Umbilical cord (tissue), 1 donor: ENCODE measurements at regions not wholly inside any gene's neighbourhood (a gene's known extent, or its start where the extent isn't known, plus 50 kb on each side); places are given as distances from the start of the nearest gene placed in this dataset.
A peak's percentile ranks its signal among the peaks of the same experiment; 100 is the strongest.
"Not testable (repeated sequence)": the region's sequence is repeated elsewhere in the genome, so short reads cannot be mapped to it uniquely, and the experiment has no call there.

Source experiments
- DNase-seq: peaks from one replicate; pipeline ENCODE4 v3.0.0-alpha.2; 2015; ENCODE audit warnings: low spot score

DNA sequence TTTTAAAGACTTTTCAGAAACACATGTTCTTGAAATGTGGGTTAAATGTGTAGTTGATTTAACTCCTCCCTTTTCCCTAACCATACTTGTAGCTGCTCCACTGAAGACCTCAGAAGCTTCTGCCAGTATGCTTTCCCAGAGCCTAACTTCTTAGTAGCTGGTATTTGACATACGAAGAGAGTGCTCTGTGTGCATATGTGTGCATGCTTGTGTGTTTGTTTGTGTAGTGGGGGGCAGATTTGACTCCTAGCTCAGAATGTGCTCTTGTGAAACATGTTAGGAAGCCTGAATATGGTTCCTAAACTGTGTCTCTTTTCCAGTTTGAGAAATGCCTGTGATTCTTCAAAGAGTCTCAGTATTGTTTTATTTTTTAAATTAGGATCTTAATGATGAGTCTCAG is 420.4 kb downstream of the PCNX1 start:
- no peak for DNase-seq

DNA sequence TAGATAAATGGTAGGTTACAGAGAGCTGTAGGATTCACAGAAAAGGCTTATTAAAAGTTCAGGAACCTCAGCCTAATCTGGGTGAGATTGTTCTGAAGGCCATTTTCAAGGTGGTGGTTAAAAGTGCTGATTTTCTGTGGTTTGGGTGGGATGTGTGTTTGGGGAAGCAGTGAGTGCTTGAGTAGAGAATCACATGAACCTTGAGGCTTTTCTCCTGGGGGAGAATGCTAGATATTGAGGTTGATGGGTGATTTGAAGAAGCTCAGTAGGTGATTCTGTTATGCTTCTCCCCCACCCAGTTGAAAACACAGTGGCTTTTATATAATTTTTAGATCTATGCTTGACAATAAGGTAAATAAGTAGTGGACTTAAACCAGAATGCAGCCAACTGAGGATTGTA is 420.9 kb downstream of the PCNX1 start:
- no peak for DNase-seq

DNA sequence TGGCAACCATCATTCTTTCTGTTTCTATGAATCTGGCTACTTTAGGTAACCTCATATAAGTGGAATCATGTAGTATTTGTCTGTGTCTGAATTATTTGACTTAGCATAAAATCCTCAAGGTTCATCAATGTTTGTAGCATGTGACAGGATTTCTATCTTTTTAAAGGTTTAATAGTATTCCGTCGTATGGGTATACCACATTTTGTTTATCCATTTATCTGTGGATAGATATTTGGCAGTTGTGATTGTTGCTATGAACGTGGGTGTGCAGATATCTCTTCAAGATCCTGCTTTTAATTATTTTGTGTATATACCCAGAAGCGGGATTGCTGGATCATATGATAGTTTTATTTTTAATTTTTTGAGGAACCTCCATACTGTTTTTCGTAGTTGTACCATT is 421.7 kb downstream of the PCNX1 start:
- no peak for DNase-seq

DNA sequence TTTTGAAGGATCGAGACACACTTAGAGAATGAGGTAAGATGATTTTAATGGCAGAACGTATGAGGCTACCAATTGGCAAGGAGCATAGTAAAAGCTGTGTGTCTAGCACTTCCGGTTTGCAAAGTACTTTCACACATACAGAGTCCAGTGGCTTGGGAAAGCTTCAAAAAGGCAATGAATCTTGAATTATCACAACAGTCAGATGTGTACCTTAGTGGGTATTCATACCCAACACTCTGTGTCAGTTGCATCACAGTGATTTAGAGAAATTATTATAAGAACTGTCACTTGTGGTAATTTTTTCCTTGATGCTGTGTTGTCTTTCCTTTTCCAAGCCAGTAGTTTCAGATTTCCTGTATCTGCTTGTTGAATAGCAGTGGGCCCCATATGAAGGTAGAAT is 424.1 kb downstream of the PCNX1 start:
- no peak for DNase-seq

DNA sequence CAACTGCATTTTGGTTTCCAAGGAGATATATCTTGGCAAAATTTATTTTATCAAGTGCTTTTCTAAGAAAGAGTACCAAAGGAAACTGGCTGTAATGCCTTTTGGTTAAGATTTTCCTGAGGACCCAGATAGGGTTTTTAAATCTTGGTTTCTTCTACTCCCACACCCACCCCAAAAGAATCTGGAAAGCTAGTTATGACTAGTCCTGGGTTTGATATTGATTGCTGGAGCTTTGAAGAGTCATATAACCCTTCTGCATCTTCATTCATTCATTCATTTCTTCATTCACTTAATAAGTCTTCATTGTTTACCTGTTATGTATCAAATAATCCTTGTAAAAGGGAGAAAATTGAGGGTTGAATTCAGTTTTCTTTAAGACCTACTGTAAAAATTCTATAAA is 425.2 kb downstream of the PCNX1 start:
- no peak for DNase-seq

DNA sequence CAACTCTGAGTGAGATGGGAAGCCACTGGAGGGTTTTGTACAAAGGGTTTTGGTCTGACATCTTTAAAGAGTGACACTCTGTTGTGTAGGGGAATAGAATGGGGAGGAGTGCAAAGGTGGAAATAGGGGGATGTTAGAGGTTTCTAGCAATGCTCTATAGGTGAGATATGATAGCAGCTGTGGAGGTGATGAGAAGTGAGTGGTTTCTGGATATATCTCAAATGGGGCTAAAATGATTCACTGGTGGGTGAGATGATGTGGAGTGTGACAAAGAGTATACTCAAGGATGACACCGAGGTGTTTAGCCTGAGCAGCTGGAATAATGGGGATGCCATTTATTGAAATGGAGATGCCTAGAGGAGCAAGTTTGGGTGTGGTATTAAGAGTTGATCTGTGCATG is 426.4 kb downstream of the PCNX1 start:
- no peak for DNase-seq

DNA sequence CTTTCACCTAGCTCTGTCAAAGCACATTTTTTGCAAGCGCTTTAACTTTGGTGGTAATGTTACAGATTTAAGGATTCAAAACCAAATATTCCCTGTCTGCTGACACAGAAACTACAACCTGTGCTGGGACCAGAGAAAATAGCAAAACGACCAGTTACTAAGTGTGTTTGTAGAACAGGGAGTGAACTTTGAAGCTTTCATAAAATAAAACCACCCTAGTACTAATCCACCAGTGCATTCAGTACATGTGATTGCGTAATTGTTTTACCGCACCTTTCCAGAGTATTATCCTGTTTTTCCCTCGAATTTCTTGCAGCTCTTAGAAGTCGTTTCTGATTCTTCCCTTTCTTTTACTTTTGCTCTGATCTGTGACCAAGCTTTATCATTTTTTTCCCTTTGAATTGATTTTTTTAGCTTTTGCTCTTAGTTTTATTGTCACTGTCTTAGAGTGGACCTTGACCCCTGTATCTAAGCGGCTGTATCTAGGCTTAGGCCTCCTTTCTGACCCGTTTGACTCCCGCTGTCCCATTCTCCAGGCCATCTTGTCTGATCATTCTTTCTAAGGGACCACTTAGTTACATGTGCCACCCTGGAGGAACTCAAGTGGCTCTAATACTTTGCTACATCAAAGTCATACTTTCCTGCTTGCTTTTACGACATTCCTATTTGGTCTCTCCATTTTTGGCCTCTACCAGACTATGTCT is 429.4 kb downstream of the PCNX1 start:
- no peak for DNase-seq

DNA sequence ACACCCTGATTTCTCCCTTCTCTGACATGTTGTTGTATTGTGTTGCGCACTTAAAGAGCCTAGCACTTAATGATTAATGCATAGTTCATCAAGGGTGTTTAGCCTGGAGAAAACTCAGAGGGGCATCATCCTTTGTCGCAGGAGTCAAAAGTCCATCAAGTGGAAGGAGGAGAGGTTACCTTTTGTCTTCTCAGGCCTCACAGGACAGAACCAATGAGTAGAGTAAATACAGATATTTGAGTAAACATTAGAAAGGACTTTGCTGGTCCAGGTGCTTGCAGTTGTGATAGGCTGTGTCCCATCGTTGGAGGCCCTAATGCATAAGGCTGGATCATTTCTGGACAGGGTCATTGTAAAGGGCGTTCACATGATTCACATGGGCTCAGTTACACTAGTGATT is 430.9 kb downstream of the PCNX1 start:
- DNase-seq, result no peak

DNA sequence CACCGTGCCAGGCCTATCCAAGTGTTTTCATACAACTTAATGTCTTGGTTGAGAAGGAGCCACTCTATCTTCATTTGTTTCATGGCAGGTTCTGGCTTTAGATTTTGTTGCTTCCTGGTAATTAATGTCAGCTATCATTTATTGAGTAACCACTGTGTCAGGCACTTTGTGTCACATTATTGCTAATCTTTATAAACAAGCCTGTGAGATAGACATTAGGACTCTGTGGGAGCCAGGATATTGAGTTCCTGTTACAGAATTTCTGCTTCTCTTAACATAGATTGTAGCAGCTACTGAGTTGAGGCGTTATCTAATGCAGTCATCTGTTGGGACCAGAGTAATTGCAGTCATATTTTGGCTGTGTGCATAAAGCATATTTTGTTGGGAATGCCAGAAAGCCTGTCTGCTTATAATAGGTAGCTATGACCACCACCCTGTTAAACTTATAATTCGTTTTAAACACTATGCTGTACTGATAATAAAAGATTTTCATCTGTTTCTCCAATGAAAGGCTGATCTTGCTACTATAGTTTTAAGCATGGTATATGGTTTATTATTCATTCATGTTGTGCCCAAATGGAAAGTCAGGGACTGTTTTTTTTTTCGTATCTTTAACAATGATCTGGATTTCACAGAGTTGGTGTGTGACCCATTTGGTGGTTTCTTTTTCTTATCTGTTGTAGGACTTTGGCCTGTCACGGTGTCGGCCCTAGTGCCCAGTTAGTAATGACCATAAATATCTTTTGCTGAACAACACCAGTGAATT is 432.6 kb downstream of the PCNX1 start:
- DNase-seq, result no peak

DNA sequence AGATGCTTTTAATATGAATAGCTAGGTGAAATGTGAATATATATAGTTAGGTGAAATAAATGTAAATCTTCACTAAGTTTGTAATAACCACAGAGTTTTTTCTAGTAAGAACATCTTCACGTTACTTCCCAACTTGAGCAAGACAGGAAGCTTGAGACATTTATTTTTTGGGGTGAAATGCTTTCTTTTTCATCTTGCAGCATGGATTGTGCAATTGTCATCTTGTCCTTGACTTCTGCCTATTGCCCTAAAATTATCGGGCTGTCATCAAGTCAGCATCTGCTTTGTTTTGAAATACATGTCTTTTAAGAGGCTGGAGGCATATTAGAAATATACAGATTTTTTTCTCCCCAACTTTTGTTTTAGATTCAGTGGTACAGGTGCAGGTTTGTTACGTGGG is 433.9 kb downstream of the PCNX1 start:
- DNase-seq, result no peak

DNA sequence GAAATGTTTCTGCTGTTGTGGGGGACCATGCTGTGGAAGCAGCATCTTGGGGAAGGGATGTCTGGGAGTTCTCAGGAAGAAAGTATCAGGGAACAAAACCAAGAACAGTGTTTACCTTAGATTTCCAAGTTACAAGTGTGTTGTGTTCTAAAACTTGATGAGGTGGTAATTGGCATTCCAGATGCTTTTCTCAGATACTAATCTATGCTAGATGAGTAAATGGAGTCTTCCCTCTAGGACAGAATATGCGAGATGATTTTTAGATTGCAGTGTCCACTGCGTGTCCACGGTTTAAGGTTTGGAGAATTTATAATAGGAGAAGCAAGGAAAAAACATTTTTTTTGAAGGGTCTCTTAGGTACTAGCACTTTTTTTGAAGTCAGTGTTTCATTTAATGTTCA is 436.5 kb downstream of the PCNX1 start:
- DNase-seq, result no peak

DNA sequence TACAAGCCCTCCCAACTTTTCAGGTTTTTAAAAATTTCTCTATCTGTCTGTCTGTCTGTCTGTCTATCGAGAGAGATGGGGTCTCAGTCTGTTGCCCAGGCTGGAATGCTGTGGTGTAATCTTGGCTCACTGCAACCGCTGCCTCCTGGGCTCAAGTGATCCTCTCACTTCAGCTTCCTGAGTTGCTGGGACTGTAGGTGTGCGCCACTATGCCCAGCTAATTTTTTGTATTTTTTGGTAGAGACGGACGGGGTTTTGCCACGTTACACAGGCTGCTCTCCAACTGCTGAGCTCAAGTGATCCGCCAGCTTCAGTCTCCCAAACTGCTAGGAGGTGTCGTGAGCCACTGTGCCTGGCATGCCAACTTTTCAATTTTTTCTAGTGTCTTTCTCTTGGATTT is 437.2 kb downstream of the PCNX1 start:
- DNase-seq, result no peak

DNA sequence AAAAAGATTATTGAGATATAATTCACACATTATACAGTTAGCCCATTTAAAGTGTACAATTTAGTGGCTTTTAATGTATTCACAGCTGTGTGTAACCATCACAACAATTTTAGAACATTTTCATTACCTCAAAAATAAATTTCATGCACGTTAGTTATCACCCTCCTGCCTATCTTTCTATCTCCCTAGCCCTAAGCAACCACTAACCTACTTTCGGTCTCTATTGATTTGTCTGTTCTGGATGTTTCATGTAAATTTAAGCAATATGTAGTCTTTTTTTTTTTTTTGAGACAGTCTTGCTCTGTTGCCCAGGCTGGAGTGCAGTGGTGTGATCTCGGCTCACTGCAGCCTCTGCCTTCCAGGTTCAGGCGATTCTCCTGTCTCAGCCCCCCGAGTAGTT is 439.4 kb downstream of the PCNX1 start:
- no peak for DNase-seq

DNA sequence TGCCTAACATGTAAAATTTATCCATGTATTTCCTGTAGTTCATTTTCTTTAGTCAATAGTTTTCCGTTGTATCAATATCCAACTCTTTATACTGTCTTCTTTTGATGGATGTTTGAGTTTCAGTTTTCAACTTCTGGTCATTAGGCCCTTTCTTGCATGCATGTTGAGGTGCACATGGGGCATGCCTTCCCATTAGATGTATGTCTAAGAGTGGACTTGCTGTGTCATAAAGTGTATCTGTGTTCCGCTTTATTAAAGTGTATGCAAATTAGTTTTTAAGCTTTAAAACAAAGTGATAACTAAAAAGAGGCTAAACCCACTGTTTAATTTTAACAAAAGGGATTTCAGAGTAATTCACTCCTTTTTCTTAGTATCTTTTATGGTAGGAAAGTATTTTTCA is 441.1 kb downstream of the PCNX1 start:
- DNase-seq, result no peak

DNA sequence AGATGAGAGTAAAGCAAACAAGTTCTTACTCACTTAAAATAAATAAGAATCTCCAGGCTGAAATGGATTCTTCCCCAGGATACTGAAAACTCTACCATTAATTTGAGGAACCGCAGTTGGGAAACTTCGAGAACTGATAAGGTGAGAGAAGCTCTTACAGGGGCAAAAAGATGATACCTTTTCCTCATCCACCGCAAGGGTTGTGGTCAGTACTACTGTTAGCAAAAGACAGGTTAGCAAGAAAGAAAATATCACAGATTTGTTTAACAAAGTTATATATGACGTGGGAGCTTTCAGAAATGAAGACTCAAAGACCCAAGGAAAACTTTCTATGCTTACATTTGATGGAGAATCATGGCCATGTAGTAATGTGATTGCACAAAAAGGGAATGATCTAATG is 441.6 kb downstream of the PCNX1 start:
- DNase-seq, result no peak

DNA sequence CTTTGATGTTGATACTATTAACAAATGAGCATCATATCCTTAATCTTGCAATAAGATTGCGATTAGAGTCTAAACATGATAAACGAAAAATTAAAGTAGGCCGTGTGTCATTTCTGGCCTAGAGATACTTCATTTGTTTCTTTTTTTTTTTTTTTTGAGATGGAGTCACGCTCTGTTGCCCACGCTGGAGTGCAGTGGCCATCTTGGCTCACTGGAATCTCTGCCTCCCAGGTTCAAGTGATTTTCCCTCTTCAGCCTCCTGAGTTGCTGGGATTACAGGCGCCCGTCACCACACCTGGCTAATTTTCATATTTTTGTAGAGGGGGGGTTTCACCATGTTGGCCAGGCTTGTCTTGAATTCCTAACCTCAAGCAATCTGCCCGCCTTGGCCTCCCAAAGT is 446.9 kb downstream of the PCNX1 start:
- DNase-seq, result no peak

DNA sequence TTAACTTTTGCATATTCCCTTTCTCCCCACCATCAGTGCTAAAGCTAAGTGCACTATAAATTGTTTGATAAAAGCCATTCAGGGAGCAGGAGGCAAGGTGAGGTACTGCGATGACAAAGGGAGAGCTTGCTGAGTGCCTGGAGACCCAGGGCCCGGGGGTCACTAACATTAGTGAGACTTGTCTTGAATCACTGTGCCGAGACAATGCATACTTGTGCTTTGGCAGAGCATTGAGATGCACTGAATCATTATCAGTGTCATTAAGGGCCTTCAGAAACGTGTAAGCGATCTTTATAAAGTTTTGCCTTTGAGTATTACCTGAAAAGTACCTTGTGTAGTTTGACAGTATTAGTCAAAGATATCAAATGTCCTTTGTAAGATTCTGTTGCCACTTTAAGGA is 447.5 kb downstream of the PCNX1 start:
- DNase-seq, result no peak

DNA sequence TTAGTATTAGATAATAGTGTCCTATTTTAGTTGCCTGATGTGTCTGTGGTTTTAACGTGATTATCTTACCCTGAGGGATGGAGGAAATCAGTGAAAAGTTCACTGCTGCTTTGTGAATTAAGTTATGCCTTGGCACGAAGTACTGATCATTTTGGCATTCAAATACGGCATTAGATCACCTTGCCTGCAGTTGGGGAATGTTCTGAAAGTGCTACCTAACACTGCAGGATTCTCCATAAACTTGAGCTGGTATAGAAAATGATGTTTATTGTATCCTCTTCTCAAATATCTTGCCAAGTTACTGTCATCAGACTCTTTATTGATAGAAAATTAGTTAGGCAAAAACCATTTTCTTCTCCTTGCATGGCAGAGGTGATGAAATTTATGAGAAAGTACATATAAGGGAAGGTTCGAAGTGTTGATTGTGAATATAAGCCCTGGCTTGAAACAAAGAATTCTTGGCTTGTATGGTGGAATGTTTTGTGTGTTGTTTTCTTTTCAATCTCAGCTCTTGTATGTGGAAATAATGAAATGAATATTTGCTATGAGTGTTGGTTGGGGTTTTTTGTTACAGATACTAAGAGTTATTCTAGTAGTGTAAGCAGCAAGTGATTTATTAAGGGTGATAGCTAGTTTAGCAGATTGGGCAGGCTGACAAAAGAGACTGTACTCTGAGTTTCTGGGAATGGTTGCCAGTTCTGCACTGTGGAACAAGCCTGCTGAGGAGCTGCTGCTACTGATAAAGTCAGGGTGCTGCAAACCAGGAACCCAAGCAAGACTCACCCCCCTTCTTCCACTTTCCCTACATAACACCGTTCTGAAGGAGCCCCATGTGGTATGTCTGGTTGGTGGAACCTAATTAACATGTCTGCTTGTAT is 448.3 kb downstream of the PCNX1 start:
- peak; percentile 86 for DNase-seq

DNA sequence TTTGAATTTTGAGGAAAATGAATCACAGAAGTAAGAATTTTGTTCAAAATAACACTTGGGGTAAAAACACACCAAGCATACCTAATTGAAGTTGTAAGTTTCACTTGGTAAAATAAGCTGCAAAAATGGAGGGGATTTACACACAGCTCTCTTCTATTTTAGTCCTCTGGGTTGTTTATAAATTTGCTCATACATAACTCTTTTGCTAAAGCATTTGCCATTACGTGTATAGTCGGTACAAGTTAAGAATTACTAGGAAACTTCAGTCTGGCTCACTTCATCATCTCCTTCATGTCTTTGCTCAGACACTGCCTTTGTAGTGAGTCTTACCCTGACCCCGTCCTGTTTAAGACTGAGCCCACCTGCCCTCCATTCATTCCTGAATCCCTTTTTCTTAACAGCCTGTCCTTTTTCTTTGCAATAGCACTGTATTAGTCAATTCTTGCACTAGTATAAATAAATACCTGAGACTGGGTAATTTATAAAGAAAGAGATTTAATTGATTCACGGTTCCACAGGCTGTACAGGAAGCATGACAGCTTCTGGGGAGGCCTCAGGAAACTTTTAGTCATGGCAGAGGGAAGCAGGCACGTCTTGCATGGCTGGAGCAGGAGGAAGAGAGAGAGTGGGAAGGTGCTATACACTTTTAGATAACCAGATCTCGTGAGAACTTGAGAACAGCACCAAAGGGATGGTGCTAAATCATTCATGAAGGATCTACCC is 451.1 kb downstream of the PCNX1 start:
- DNase-seq, result no peak

DNA sequence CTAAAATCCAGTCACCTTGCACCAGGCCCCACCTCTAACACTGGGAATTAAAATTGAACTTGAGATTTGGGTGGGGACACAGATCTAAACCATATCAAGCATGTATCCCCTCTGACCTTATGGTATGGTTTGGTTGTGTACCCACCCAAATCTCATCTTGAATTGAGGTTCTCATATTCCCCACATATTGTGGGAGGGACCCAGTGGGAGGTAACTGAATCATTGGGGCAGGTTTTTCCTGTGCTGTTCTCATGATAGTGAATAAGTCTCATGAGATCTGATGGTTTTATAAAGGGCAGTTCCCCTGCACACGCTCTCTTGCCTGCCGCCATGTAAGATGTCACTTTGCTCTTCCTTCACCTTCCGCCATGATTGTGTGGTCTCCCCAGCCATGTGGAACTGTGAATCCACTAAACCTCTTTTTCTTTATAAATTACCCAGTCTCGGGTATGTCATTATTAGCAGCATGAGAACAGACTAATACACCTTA is 451.7 kb downstream of the PCNX1 start:
- not testable (repeated sequence) for DNase-seq

DNA sequence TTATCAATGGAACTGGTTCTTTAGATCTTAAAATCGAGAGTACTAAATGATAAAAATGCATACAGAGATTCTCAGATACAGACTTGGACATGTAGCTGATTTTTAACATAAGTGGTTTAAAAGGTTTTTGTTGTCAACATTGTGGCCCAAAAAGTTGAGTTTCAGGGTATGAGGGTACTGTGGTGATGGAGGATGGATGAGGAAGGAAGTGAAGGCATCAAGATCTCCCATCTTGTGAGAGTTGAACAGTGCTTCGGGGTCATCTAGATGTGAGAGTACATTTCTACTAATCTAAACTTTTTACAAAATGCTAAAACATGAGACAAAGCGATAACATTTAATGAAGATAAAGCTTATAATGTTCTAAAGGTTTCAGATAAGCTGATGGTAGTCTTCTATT is 452.6 kb downstream of the PCNX1 start:
- no peak for DNase-seq

DNA sequence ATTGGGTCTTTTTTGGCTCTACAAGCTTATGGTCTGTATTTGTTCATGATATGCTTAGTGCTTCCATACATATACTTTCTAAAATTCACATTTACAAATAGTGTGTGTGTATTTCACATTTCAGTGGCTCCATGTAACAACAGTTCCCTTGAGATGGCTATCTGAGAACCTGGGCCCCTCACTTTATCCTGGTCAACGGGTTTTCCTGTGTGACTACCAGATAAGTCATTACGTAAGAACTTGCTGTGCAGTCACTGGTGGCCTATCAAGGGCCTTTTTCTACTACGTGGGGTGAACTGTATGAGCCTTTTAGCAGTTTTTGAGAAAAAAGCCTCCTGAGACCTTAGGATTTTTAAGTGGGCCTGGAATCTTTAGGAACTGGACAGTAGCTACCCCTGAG is 454.1 kb downstream of the PCNX1 start:
- DNase-seq, result no peak
